GM20000 (cell line): ENCODE measurements at regions not wholly inside any gene's neighbourhood (a gene's known extent, or its start where the extent isn't known, plus 50 kb on each side); places are given as distances from the start of the nearest gene placed in this dataset.

ENCODE experiments used
- DNase-seq: peaks from one replicate; pipeline ENCODE4 v3.0.0; 2012; ENCODE audit warnings: low spot score
- CTCF ChIP-seq: IDR thresholded peaks from 2 replicates; pipeline ENCODE4 v1.5.1; 2012; ENCODE audit warnings: mild to moderate bottlenecking, control low read depth; ENCODE audit errors: extremely low read depth, missing control alignments

GRCh38 chr14:71301611-71302010 lies 394.4 kb downstream of the PCNX1 start:
- no peak for DNase-seq
- no peak for TF ChIP-seq CTCF

- no peak for TF ChIP-seq CTCF
- no peak for DNase-seq
Observed at GRCh38 chr14:71304690-71305089, 397.4 kb downstream of the PCNX1 start.

GRCh38 chr14:71308671-71309070 lies 401.4 kb downstream of the PCNX1 start:
- DNase-seq, result no peak
- no peak for TF ChIP-seq CTCF

- DNase-seq, result no peak
Observed at GRCh38 chr14:71309756-71310155, 402.5 kb downstream of the PCNX1 start.

GRCh38 chr14:71311061-71311460 lies 403.8 kb downstream of the PCNX1 start:
- no peak for TF ChIP-seq CTCF
- no peak for DNase-seq

More at GRCh38 chr14:71309756-71310155, 402.5 kb downstream of the PCNX1 start:
- TF ChIP-seq CTCF, result no peak

- TF ChIP-seq CTCF, result no peak
- DNase-seq, result no peak
Observed at GRCh38 chr14:71314717-71315116, 407.5 kb downstream of the PCNX1 start.

GRCh38 chr14:71317385-71318096 lies 410.3 kb downstream of the PCNX1 start:
- no peak for DNase-seq
- no peak for TF ChIP-seq CTCF
